RKO (cell line): ENCODE measurements at regions not wholly inside any gene's neighbourhood (a gene's known extent, or its start where the extent isn't known, plus 50 kb on each side); places are given as distances from the start of the nearest gene placed in this dataset.
"Not testable (repeated sequence)": the region's sequence is repeated elsewhere in the genome, so short reads cannot be mapped to it uniquely, and the experiment has no call there.

Experiments
- DNase-seq: peaks from one replicate; pipeline ENCODE4 v3.0.0-alpha.2; 2016; ENCODE audit warnings: low spot score

GRCh38 chr10:28991333-28992270 is 297.3 kb upstream of the LYZL1 start:
- DNase-seq: peak; percentile 12

GRCh38 chr10:28993056-28993455 is 295.8 kb upstream of the LYZL1 start:
- DNase-seq: no peak

DNA sequence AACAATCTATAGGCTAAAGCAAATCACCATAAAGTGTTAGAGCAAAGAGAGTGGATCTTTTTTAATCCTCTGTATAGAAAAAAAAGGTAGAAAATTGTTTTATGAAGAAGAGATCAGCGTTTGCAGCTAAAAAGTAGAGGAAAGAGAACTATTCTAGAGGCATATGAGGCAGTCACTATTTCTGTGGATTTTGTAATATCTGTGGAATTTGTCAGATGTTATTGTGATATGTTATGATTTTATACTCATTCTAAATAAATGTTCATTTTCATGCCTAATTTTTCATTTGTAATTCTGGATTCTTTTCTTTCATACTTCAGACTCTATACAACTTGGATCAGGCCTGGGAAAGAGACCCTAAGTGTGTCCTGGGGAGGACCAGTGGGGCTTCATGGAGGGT is 295.0 kb upstream of the LYZL1 start:
- no peak for DNase-seq

DNA sequence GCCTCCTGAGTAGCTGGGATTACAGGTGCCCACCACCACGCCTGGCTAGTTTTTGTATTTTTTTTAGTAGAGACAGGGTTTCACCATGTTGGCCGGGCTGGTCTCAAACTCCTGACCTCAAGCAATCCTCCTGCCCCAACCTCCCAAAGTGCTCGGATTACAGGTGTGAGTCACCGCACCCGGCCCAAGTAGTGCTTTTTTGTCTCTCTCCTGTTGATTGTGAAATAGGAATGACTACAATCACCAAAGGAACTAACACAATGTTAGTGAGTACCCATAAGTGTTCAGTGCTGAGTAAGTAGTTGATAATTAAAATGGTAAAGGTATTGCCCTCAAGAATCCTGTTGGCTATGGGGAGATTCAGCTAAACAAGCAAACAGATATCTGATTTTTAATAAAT is 294.1 kb upstream of the LYZL1 start:
- DNase-seq: peak; percentile 15

GRCh38 chr10:28995497-28995896 is 293.4 kb upstream of the LYZL1 start:
- DNase-seq: no peak

DNA sequence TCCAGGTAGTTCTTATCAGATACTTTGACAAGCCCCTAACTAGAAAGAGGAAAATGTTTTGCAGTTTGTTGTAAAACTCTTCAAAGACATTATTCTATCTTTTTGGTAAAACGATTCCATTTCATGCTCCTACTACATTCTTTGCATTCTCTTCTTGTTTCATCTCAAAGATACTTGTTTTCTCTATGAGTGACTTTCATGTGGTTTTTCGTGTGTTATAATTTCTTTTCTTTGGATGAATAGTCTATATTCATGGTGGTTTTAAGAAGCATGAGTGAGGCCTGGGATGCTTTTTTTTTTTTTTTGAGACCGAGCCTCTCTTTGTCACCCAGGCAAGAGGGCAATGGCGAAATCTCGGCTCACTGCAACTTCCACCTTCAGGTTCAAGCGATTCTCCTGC is 292.5 kb upstream of the LYZL1 start:
- no peak for DNase-seq

- DNase-seq: no peak
Observed at GRCh38 chr10:28996947-28997551, 291.8 kb upstream of the LYZL1 start.

GRCh38 chr10:28997734-28998133 is 291.1 kb upstream of the LYZL1 start:
- DNase-seq: no peak

DNA sequence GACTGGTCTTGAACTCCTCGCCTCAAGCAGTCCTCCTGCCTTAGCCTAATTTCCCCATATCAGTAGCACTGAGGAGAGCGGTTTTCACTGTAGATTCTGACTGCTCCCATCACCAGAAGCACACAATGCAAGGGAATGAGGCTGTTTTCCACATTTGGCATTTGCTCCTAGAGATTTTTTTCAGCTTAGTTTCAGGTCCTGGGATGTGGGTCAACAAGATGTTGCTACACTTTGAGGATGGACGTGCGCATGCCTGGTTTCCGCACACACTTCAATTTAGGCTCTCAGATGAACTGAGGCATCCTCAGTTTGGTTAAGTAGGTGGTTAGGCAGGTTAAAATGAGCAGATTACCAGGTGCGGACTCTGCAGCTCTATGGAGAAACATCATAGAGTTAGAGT is 287.1 kb upstream of the LYZL1 start:
- no peak for DNase-seq

GRCh38 chr10:29003014-29003413 is 285.9 kb upstream of the LYZL1 start:
- DNase-seq: not testable (repeated sequence)

GRCh38 chr10:29005988-29006387 is 282.9 kb upstream of the LYZL1 start:
- DNase-seq: no peak

DNA sequence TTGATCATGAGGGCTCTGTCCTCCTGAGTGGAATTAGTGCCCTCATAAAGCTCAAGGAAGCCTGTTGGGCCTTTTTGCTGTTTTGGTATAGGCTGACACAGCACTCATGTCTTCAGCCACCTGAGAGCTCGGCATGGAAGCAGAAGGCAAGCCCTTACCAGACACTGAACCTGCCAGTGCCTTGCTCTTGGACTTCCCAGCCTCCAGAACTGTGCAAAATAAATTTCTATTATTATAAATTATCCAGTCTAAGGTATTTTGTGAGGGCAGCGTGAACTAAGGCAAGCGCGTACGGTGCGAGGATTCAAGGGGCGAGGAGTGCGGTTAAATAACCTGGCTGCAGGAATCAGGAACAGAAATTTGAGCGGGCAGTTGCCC is 281.5 kb upstream of the LYZL1 start:
- no peak for DNase-seq

- no peak for DNase-seq
Observed at GRCh38 chr10:29007748-29008610, 280.9 kb upstream of the LYZL1 start.

DNA sequence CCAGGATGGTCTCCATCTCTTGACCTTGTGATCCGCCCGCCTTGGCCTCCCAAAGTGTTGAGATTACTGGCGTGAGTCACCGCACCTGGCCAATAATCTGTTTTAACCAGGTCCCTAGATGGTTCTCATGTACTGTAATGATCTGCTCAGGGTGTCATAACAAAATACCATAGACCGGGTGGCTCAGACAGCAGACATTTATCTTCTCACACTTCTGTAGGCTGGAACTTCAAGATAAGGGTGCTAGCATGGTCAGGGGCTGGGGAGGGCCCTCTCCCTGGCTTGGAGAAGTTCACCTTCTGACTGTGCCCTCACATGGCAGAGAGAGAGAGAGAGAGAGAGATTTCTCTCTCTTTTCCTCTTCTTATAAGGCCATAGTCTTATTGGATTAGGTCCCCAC is 279.4 kb upstream of the LYZL1 start:
- DNase-seq: no peak

DNA sequence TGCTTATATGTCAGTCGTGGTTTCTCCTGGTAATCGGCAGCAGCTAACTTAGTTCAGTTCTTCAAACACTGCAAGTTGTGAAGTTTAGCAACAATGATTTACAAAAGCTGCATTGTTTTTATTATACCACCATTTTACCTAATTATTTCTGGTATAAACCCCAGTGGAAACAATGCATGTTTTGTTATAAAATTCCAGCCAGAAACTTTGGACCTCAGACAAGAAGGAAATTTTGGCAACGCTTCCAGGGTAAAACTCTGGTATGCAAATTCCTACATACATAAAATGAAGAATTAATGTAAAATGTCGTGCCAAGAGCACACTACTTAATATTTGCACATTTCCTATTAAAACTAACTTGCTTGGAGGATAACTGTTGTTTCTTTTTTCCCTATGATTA is 277.4 kb upstream of the LYZL1 start:
- DNase-seq: no peak

GRCh38 chr10:29012926-29013554 is 275.8 kb upstream of the LYZL1 start:
- no peak for DNase-seq

- no peak for DNase-seq
Observed at GRCh38 chr10:29021591-29021990, 267.3 kb upstream of the LYZL1 start.

DNA sequence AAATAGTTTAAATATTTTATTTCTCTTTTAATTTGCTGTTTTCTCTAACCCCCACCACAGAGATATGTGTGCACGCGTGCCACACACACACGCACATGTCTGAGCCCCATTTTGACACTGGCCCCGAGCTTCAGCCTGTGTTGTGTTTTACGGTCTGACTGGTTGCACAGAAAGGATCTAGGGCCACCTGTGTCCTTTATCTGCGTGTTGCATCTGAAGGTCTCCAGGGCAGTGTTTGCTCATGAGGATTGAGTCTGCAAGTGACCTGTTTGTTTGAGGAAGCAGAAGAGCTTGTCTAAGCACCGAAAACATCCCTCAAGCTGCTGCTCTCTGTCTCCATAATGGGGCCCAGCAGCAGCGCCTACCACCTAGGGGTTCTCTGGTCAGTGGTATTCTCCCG is 266.4 kb upstream of the LYZL1 start:
- DNase-seq: no peak

- peak; percentile 13 for DNase-seq
Observed at GRCh38 chr10:29023678-29024077, 265.2 kb upstream of the LYZL1 start.

DNA sequence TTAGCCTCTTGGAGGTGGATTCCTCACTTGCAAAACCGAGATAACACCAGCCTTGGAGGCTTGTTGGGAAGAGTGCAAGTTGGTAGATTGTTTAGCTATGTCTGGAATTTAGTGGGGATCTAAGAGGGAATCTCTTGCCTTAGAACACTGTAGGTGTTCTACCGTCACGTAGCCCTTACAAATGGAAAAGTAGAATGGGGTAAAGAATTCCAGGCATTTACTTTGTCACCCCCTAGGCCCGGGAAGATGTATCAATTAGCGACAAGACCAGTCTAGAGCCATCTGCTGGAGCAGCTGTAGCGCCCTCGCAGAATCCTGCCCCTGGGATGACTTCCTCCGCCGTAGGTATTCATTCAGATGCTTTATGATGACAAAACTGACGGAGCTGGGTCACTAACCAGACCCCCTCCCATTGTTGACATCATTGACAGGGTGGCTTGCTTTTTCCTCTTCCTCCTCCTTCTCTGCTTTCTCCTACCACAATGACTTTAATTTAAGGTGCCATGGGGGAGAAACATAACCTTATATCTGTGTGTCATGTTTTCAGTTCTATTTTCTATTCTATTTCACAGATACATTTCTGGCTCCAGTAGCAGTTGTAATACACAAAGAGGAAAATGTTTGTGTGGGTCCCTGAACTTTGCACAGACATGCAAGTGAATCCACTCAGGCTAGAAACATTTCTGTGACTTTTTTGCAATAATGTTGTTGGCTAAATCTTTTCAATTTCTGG is 262.6 kb upstream of the LYZL1 start:
- no peak for DNase-seq

DNA sequence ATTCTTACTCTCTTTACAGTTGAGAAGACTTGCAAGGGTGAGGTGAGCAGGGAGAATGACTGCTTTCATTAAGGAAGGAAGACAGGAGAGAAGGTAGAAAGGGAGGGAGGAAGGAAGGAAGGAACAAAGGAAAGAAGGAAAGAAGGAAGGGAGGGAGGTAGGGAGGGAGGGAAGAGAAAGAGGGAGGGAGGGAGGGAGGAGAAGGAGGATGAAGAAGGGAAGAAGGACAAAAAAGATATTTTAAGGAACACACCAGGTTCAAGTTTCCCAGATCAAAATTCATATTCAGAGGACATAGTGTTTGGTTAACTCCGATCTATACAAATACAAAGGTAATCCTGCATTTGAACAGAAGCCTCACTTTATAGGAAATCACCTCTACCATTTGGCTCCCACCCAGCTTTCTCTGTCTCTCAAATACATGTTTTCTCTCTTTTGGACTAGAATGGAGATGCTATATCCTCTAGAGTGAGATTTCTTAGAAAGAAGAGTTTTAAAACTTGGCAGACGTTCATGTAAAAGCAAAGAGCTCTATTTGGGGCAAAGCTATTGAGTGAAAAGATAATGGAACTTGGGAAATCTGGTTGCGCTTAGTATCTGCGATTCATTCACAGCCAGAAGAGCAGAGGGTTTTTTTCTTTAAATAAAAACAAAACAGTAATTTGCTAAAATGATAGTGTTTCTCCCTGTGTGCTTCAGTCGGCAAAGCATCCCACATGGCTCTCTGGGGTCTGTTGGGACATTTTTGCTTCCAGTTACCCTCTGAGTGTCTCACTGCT is 261.9 kb upstream of the LYZL1 start:
- DNase-seq: no peak
